GM18861 (cell line): ENCODE measurements at regions not wholly inside any gene's neighbourhood (a gene's known extent, or its start where the extent isn't known, plus 50 kb on each side); places are given as distances from the start of the nearest gene placed in this dataset.
"Not testable (repeated sequence)": the region's sequence is repeated elsewhere in the genome, so short reads cannot be mapped to it uniquely, and the experiment has no call there.

Experiments
- ATAC-seq: cut with Tn5 transposase; IDR thresholded peaks from one replicate; pipeline ENCODE4 v1.9.1; 2021; ENCODE audit not compliant: unreplicated experiment

DNA sequence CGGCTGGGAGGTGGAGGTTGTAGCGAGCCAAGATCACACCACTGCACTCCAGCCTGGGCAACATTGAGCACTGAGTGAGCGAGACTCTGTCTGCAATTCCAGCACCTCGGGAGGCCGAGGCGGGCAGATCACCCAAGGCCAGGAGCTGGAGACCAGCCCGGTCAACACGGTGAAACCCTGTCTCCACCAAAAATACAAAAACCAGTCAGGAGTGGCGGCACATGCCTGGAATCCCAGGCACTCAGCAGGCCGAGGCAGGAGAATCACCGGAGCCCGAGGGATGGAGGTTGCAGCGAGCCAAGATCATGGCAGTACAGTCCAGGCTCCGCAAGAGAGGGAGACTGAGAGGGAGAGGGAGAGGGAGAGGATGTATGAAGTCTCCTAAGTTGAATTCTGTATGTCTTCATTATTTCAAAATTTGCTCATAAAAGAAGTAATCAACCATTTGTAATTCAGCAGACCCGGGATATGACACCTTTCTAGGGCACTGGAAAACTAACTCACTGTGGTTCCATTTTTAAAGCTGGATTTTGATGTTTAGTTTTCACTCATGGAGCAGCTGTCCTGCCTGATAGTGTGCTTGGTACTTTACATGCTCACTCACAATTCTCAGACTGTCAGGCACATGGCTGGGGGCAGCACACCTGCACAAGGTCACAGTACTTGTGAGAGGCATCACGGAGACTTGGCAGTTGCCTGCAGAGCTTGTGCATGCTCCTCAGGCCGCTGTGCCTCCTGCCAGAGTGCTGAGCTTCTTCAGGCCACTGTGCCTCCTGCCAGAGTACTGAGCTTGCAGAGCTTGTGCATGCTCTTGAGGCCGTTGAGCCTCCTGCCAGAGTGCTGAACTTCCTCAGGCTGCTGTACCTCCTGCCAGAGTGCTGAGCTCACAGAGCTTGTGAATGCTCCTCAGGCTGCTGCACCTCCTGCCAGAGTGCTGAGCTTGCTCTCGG is 106.2 kb downstream of the ERMARD start:
- no peak for ATAC-seq

DNA sequence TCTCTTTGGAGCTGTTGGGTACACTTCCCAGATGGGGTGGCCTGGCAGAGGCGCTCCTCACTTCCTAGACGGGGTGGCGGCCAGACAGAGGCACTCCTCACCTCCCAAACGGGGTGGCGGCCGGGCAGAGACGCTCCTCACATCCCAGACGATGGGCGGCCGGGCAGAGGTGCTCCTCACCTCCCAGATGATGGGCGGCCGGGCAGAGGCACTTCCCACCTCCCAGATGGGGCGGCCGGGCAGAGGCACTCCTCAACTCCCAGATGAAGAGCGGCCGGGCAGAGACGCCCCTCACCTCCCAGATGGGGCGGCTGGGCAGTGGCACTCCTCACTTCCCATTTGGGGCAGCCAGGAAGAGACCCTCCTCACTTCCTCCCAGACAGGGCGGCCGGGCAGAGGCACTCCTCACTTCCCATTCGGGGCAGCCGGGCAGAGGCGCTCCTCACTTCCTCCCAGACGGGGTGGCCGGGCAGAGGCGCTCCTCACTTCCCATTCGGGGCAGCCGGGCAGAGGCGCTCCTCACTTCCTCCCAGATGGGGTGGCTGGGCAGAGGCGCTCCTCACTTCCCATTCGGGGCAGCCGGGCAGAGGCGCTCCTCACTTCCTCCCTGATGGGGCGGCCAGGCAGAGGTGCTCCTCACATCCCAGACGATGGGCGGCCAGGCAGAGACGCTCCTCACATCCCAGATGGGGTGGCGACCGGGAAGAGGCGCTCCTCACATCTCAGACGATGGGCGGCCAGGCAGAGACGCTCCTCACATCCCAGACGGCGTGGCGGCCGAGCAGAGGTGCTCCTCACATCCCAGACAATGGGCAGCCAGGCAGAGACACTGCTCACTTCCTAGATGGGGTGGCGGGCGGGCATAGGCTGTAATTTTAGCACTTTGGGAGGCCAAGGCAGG is 105.3 kb downstream of the ERMARD start:
- ATAC-seq: not testable (repeated sequence)

GRCh38 chr6:169854813-169855212 is 103.4 kb downstream of the ERMARD start:
- ATAC-seq: no peak

DNA sequence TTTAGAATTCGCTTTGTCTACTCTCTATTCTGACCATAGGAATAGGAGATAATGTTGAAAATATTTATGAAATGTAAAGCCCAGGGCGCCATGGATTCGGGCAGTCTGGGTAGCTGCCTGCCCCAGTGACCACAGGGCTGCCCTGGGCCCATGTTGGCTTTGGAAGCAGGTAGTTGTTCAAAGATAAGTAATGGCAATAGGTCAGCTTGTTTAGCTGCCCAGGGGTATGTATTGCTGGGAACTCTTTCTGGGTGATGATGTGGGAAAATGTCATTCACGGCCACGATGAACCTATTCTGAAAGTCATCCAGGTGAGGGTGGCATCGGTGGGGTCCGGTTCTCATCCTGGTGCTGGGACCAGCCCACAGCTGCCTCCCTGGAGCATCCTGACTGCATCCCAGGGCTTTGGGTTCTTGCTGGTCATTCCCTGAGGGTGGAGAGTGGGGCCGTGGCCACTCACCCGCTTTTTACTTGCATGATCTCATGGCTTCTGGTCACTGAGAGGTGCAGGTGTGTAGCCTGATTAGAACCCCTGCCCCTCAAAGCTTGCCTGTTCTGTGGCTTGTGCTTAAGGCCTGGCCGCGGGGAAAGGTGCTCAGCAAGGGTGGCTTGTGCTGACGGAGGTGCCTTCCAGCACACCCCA is 102.8 kb downstream of the ERMARD start:
- ATAC-seq: no peak

- ATAC-seq: no peak
These were observed 102.0 kb downstream of the ERMARD start for GRCh38 chr6:169853196-169854082.

DNA sequence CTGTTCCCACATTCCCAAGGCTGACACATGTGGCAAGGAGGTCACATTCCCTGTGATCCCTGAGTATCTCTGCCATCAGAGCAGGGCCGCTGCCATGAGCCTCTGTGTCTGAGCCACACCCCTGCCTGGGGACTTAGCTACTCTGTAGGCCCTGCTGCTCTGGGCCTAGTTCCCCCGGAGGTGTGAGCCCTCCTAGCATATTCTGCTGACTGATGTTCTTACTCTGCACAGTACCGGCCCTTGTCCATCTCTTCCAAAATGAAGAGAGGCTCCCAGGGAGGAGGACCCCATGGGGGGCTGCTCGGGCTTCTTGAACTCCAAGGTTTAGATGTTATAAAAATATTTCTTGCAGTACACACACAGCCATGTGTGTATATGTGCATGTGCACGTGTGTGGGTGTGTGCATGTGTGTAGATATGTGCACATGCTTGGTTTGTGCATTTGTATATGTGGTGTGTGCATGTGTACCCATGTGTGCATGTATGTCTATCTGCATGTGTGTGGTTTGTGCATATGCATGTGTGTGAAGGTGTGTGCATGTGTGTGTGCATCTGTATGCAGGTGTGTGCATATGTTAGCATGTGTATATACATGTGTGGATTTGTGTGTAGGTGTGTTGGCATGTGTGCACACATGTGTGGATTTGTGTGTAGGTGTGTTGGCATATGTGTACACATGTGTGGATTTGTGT is 101.2 kb downstream of the ERMARD start:
- ATAC-seq: no peak

DNA sequence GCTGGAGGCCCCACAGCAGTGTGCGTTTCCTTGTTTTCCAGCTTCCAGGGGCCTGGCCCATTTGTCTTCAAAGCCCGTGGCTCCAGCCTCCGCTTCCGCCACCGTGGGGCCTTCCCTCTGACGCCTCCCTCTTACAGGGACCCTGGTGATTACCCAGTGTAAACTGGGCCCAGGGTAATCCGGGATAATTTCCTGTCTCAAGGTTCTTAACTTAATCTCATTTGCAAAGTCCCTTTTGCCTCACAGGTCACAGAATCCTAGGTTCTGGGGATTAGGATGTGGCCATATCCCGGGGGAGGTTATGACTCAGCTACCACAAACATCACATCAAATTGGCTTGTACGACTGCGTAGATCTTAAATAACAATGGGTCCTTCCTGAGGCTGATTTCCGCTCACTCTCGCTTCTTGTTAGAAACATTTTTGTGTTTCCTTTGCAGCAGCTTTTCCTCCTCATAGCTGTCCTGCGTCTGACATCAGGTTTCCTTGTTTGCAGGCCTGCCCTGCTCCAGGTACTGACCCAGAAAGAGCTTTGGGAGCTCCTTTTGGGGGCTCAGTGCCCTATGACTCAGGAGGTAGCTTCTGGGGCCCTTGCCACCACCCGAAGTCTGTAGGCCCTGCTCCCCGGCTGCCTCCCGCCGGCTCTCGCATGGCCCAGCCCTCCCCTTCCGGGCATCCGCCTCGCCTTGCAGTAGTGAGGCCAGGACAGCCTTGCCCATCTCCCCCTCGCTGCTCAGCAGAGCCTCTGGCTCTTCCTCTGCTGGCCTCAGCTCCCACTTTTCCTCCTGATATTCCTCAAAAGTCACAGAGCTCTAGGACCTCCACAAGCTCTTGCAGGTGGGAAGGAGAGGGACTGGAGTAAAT is 100.5 kb downstream of the ERMARD start:
- no peak for ATAC-seq

- no peak for ATAC-seq
These were observed 99.3 kb downstream of the ERMARD start for GRCh38 chr6:169850746-169851145.

- ATAC-seq: no peak
These were observed 98.7 kb downstream of the ERMARD start for GRCh38 chr6:169850154-169850553.

GRCh38 chr6:169849396-169849795 is 98.0 kb downstream of the ERMARD start:
- no peak for ATAC-seq

- no peak for ATAC-seq
These were observed 97.5 kb downstream of the ERMARD start for GRCh38 chr6:169848946-169849345.

DNA sequence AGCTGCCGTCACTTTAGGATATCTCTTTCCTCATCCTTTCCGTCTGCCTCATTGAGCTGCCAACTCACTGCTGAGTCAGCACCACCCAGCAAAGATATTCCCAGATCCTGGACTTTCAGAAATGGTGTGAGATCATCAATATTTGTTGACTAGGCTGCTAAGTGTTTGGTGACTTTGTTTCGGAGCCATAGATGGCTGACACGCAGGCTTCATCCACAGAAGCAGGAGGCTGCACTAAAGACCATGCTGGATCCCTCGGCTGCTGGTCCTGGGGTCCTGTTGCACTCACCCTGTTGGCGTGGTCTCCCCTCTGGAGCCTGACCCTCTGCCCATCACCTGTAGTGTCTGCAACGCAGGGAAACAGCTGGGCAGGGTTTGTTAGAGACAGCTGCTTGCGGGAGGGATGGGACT is 96.5 kb downstream of the ERMARD start:
- ATAC-seq: no peak

- ATAC-seq: no peak
These were observed 95.8 kb downstream of the ERMARD start for GRCh38 chr6:169847141-169847674.

DNA sequence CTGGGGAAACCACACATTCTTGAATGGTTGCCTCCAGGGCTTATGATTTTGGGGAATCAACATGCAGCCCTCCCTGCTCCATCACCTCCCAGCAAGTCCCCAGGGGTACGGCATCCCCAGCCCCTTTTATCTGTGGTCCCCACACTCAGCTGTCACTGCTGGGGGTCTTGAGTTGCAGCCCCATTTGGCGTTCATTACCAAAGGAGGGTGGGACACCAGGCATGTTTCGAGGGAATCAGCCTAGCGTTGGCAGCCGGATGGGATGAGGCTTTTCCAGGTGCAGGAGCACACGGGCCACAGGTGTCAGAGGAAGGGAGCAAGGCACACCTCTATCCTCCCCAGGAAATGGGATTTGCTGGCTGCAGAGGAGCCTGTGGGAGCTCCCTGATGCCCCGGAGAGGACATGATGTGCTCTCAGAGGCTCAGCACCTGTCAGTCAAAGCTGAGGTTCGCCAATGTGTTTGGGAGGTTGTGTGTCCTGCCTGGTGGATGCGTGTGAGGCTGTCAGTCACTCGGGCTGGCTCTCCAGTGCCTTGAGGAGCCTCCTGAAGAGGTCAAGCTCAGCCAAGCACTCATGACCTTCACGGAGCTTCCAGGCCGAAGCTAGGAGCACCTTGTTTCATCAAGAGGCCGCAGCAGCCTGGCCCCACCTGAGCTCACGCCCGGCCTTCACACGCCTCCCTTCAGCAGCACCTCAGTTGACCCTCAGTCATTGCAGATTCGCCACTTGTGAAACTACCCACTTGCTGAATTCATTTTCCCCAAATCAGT is 95.0 kb downstream of the ERMARD start:
- no peak for ATAC-seq

DNA sequence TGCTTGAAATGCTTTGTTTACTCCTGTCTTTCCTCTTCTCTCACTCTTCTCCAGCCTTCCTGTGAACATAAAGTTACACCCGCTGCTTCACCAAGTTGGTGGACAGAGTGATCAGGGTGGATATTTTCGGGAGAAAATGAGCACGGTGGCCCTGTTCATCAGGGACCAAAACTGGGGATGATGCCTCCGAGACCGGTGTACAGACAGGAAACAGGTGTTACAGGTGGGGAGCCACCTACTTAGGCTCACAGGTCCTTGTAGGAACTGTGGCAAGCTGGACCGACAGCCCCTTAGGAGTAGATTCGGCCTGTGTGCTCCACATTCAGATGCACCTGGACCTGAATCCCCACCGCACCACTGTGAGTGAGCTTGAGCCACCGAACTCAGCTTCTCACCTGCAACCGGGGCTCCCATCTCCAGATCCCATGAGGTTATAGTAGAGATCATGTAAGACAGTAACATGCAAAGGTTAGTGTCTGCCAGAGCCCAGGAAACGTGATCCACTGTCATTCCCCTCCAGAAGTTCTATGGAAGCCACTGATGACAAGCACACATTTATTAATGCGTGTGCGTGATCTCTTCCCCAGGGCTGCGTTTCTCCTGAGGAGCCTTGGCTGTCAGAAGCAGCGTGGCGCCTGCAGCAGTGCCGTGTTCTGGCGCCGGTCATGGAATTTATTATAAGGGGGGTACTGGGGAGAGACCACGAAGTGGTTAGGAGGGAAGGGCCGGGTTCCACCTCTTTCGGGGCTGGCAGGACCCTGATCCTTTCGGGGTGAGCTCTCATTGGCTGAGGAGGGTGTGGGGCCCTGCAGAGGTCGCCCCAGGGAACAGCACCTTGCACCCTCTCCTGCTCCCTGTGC is 94.2 kb downstream of the ERMARD start:
- no peak for ATAC-seq

DNA sequence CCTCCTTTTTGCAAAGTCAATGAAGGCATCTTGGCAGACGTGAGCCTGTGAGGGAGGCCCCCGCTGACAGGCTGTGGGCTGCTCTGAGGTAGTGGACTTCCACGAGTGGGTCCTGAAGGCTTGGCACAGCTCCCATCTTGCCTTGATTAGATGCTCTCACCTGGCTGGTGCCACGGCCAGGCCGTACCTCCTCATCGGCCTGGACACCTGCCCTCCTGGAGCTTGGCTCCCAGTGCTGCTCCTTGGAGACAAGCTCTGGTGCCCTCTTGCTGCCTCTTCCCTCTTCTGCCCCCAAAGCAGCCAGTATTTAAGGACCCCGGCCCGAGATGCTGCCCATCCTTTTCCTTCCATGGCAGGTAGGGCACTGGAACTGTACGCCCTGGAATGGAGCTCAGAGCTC is 93.5 kb downstream of the ERMARD start:
- no peak for ATAC-seq

DNA sequence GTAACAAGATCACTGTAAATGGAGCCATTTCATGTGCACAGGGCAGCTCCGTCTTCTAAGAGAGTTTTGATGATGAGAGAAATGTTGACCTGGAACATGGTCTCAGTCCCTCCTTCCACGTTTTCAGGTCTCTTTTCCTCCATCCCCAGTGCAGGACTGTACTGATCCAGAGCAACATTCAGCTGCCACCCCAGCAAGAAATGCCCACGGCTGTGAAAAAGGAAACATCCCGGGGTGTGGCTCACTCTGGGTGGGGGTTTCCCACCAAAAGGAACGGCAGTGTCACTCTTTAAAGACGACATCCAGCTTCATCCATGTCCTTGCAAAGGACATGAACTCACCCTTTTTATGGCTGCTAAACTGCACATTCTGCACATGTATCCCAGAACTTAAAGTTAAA is 92.6 kb downstream of the ERMARD start:
- ATAC-seq: no peak
